HuH-7.5 (cell line): ENCODE measurements at regions not wholly inside any gene's neighbourhood (a gene's known extent, or its start where the extent isn't known, plus 50 kb on each side); places are given as distances from the start of the nearest gene placed in this dataset.

Source experiments
- DNase-seq: peaks from one replicate; pipeline ENCODE4 v3.0.0; 2011; ENCODE audit warnings: low spot score

DNA sequence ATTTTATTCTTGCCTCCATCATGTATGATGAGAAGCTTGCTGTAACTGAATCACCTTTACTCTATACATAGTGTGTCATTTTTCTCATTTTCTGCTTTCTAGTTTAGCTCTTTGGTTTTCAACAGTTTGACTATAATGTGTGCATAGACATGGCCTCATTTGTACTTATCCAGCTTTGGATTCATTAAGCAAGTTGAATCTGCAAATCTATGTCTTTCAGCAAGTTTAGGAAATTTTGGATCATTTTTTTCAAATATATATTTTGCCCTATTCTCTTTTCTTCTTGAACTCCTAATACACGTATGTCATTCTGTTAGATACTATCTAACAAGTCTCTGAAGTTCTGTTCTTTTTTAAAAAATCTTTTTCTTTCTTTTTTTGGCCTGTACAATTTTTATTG is 57.8 kb downstream of the PRLHR start:
- DNase-seq = no peak

DNA sequence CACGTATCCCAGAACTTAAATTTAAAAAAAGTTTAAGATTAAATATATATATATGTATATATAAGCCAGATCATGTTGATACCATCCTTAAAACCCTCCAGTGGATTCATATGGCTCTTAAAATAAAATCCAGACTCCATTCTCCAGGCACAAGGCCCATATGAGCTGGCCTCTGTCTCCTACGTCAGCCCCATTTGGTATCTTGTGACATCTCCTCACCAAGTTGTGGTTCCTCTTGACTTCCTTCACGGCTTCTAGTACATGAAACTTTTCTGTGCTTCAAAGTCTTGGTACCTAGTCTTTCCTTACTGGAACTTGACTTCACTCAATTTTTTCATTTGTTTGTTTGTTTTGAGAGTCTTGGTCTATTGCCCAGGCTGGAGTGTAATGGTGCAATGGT is 61.3 kb downstream of the PRLHR start:
- DNase-seq = no peak

DNA sequence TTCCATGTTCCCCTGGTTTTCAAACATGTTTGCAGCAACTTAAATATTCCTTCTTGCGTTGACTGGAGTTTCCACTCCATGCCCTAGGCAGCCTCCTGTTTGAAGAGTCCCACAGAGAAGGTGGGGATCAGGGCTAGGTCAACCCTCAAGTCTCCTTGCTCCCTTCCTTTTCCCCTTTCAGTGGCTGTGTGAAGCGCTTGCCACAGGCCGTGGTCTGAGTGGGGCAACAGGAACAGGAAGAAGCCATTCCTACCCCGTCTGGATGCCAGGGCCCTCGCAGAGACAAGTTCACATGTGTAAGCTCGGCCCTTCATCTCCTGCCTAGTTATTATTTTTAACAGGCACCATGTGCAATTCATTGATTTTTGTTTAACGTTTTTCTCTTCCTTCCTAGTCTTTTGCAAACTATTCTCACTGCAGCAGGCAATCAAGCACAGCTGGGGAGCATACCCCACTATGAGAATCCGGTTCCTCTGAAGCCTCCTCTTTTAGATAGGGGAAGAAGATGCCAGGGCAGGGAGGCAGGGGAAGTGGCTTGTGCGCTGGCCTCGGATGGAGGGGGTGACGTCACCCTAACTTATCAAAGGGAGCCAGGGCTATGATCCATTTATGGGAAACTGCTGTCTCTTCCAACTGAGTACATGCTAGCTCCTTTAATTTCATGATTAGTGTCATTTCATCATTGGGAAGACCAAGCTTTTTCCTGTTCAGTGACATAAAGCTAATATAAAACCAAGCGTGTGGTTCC is 64.2 kb downstream of the PRLHR start:
- DNase-seq = no peak

DNA sequence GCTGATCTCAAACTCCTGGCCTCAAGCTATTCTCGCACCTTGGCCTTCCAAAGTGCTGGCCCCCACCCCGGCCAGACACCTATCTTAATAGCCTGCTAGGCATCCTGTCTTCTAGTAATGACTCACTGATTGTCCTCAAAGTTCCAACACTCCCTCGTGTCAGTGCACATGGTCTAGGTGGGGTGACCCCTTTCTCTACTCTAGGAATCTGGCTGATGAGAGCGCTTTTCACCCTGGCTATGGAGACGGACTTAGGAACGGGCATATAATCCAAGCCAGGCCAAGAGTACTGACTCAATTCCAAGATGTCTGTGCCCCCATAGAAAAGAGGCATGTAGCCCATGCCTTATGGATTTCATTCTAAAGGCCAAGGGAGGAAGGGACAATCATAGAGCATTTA is 67.0 kb downstream of the PRLHR start:
- DNase-seq = no peak

DNA sequence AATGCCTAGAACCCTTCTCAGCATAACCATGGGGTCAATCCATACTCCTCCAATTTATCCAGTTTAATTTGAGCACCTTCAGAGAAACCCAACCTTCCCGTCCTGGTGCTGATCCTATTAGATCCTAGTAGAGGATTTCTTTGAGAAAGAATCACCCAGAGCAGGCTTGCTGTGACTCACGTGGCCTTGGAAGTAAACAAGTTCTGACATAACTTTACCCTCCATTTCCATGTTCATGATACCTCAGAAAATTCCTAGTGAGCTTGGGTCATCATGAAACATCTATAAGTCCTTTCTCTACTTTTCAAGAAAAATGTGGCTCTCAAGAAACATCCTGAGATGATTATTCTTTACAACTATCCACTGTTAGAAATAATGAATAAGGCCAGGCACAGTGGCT is 71.7 kb downstream of the PRLHR start:
- no peak for DNase-seq

DNA sequence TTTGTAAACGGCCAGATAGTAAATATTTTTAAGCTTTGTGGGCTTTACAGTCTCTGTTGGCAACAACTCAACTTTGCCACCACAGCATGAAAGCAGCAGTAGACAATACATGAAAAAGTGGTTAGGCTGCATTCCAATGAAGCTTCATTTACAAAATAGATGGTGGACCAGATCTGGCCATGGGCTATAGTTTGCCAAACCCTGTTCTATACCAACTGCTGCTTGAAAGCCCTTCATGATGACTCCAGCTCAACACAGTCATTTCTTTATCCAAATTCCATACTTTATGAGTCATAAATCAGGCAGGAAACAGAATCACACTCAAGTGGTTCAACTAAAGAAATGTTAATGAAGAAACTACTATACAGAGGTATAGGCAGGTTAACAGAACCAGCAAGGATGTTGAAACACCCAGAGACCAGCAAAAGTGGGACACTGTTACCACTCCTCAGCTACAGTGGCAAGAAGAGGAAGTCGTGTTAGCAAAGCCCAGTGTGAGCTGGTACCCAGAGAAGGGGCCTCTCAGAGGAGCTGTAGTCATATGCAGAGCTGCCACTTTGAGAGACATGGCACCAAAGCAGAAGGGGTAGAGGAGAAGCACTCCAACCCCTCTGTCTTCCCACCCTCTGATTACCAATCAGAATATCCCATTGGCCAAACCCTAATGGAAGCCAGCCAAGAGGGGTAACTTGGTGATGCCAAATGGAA is 72.5 kb downstream of the PRLHR start:
- no peak for DNase-seq

DNA sequence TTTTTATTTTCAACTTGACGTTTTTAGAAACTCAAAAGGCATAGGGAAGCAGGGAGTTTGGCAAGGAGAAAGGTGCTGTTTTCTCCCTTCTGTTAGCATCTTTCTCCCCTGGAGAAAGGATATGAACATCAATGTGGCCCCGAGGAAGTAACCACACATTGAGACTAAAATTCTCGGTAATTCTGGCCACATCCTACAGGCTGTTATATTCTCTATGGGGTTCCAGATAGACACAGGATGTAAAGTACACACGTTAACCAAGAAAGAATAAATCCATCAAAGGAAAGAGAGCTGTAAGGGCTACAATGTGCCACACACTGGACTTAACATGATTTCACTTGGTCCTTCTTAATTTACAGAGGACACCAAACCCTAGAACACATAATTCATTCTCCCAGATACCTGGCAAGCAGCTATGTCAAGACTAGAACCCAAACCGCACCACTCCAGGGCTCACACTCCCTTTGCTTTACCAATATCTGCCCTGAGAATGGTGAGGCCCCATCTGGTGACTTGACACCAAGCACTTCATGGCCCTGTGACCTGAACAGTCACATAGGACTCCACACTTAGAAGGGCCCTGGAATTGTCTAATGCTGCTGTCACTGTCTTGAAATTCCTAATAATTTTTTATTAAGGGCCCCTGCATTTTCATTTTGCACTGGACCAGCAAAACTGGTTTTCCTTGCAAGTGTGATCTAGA is 73.9 kb downstream of the PRLHR start:
- no peak for DNase-seq

DNA sequence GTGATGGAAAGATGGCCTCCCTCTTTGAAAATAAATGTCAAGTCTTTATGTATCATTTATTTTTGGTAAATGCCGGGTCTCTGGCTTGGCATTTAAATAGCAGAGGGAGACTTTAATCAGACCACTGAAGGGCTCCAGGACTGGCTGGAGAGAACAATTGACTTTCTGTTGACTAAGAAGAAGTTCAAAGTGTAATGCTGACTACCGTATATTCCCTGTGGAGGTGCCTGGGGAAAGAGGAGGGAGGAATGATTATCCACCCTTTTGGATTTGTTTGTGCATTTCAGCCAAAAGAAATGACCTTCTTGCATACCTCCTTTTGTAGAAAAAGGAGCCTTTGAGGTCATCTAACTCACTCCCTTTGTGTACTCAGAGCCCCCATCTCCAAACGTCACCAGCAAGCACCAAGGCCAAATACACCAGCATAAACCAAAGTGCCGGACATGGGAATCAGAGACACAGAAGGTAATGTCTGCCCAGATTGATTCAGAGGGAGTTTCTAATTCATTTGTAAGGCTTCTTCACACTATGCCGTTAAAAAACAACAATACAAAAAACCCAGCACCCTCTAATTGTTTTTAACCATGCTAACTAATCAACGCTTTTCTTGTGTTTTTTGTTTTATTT is 75.2 kb downstream of the PRLHR start:
- DNase-seq = no peak

DNA sequence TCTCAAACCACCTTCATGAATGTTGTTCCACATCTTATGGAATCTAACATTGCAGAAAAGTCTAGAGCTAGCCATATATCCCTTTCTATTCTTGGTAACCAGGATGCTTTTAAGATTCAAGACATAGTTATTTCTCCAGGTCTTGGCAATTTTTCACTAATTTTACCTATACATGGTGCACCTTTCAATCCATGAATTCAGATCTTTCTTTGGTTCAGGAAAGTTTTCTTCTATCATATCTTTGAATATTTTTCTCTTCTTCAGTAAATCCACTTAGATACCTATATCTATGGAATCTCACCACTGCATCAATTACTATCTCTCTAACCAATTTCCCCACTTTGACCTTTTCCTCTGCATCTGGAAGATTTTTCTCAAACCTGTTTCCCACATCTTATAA is 77.4 kb downstream of the PRLHR start:
- DNase-seq = no peak

DNA sequence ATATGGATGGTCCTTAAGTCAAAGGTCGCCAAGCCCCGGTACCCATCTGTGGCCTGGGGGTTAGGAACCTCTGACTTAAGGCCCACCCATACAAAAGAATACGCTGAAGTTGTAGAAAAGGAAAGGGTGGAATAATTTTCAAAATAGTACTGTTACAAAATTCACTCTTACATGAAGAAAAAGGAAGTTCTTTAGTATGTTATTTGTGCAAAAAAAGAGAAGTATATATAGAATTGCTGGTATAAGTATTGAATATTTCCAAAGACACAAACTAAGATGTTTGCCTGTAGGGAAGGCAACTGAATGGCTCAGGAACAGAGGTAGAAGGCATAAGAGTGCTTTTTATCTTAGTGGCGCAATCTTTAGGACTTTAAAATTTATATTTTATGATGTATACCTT is 78.7 kb downstream of the PRLHR start:
- no peak for DNase-seq

DNA sequence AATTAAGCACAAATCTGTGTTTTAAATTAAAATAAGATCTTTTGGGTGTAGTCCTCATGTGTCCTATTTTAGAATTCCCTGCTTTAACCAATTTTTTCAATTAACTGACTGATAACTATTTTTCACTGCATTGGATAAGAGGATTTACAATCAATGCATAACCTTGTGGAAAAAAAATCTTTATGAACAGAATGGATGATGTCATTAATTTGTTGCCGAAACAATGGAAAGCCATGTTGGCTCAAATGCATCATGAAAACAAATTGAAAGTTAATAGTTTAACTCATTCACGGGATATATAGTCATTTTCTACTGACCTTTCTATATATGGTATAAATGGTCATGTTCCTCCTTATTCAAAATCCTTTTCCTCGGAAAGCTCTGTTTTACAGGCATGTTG is 82.3 kb downstream of the PRLHR start:
- no peak for DNase-seq

DNA sequence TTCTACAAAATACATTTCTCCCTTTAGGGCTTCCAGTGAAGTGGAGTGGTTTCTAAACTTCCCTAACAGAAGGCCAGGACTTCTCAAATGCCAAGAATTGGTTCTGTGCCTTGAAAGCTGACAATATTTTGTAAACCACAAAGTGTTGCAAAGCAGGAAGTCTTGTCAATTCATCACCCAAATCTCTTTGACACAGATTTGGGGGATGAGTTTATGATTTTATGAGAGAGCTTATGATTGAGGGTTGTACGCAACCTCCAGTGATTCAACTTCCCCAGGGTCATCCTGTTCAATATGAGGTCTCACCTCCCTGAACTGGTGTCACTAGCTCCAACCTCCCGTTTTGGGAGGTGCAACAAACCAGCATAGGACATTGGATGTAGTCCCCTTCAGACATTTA is 83.7 kb downstream of the PRLHR start:
- DNase-seq = no peak

DNA sequence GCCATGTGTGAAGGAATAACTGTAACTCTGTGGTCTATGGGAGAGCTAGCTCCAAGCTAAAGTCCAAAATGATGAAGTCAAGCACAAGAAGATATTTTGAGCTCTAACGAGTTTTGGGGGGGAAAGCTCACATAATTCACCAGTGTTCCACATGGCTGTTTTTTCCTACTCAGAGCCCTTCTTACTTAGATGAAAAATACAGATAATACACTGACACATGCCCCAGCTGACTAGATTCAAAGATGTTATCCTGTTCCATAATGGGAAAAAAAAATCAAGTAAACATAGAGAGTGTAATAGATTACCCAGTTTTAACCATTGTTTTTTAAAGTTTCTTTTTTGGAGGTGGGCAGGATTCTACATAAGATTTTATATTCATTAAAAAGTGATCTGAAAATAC is 86.6 kb downstream of the PRLHR start:
- no peak for DNase-seq

DNA sequence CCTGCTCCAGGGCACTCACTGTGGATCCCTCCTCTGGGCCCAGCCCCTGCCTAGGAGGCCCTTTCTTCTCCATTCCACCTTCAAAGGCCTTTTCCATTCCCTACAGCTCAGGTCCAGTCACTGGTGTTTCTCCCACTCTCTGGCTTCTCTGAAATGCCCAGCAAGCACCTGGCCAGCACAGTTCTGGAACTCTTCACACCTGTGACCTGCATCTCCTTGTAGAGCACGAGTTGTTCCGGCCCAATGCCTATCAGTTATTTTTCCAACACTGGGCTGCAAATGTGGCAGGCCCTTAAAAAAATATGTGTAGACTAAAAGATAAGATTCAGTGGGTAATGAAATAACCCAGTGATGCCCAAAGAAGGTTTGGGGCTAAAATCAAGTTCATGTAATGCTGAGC is 87.1 kb downstream of the PRLHR start:
- DNase-seq = no peak

DNA sequence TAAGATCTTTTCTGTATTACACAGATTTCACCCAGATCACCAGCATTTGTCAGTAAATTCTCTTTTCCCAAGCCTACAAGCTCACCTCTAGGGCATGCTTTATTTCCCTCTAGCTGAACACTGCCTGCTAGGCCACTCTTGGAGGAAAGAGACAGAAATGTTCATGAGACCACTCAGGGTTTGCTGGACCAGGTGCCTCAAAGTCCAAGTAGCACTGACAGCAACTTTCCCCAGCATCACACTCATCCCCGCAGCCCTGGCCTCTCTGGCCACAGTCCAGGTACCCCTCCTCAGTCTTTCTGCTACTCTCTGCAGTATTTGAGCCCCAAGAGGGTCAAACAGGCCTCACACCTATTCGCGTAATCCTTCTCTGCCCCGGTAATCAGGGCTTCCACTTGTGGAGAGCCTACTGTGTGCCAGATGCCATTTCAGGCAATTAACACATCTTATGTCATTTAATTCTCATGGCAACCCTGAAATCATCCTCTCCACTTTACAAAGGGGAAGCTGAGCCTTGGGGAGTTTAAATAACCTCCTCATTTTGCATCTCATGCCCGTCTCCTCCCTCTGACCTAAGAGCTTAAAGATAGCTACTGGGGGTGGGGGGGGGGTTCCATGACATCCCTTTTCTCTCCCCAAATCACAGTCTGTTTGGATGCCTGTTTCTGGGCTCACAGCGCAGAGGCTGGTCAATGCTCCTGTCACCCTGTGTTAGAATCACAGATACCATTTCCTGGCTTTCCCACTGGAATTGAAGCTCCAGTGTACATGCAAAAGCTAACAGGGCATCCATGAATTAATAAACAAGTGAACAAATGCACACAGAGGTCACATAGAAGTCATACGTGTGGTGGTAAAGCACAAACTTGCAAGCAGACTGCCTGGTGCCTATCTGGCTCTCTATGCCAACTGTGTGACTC is 88.5 kb downstream of the PRLHR start:
- DNase-seq = no peak

DNA sequence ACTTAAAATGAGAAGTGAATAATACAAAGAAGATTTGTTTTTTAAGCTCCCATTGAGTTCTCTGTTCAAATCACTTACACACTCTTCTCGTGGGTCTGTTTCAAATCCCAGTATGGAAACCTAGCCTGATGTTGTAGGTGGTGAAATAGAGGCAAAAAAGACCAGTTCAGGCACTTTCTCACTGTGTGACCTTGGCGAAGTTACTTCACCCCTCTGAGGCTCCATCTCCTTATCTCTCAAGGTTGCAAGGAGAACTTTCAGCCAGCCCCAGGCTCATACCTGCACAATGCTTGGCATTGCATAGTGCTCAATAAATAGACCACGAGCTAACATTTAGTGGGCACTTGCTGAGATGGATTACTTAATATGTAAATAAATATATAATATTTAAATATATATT is 90.1 kb downstream of the PRLHR start:
- no peak for DNase-seq

DNA sequence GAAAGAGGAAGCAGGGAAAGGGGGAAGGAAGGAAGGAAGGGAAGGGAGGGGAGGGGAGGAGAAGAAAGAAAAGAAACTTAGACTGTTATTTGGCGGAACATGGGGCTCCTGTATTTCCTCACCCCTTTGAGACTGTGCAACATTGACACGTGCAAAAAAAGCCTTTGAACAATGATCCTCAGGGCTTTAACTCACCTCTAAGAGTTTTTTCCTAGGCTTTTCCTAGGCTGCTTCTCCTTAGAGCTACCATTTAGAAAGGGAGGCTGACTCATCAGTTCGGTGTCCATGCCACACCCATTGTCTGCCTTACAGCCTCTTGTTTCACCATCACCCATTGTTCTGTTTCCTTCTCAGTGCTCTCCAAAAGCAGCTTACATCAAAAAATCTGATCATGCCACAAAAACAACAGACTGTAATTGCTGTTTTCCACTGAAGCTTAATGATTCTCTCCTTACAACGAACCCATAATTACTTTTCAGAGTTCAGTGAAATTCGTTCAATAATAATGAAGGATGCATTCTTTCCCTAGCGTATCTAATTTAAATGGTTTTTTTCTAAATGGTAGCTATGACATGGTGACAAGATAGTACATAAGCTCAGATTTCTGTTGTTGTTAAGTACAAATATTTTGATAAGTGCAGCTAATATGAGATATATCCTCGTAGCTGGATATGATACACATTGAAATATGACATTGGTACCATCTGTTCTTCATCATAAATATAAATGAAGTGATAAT is 90.8 kb downstream of the PRLHR start:
- DNase-seq = no peak

DNA sequence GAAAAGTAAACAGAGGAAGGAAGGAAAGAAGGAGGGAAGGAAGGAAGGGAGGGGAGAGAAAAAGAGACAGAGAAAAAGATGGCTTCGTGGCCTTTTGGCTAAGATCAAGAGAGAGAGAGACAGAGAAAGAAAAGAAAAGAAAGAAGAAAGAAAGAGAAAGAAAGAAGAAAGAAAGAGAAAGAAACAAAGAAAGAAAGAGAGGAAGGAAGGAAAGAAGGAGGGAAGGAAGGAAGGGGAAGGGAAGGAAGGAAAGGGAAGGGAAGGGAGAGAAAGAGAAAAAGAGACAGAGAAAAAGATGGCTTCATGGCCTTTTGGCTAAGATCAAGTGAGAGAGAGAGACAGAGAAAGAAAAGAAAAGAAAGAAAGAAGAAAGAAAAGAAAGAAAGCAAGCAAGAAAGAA is 91.4 kb downstream of the PRLHR start:
- no peak for DNase-seq

DNA sequence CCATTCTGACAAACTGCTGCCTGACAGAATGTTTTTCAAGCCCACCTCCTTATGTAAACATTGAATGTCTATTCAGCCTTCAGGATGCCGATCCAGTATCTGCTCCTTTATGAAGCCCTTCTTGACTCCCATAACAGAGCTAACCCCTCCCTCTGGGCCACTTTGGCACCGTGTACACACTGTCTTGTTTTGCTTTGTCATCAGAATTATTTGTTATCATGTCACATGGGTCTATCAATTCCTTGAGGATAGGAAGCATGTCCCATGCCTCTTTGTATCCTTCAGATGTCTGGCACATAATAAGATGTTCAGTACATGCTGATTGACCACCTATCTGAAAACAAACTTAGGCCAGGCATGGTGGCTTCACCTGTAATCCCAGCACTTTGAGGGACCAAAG is 92.3 kb downstream of the PRLHR start:
- no peak for DNase-seq

DNA sequence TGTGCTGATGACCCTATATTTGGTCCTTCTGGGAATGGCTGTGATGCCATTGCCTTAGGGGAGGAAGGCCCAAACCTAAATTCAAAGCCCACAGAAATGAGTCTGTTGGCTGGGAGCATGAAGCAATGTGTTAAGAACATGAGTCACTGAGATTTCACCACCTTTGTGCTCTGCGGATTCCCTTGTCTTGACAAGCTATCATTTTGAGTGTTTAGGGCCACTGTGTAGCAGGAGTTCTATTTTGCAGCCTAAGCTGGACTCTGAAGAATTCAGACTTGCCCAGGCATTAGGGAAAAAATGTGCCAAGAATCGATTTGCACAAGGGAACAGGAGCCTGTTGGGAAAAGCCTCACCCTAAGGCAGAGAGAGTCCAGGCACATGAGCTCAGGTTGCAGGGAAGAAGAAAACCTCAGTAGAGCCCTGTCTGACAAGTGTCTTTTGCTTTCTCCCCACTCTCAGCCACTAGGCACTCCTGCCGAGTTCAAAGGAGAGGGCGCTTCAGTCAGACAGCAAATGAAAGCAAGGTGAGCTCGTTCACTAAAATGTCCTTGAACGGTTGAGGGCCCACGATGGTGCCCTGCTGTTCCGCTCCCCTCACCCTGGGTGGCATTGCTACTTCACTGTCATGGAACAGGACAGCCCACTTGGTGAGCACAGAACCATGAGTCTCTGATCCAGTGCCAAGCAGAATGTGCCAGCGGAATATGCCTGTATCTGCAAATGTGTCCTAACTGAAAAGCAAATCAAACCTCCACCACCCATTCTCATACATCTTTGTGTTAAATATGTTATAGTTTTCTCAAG is 93.6 kb downstream of the PRLHR start:
- no peak for DNase-seq
